HG02884 (cell line): ENCODE measurements at regions not wholly inside any gene's neighbourhood (a gene's known extent, or its start where the extent isn't known, plus 50 kb on each side); places are given as distances from the start of the nearest gene placed in this dataset.

Source experiments
- ATAC-seq: cut with Tn5 transposase; IDR thresholded peaks from one replicate; pipeline ENCODE4 v1.9.1; 2021; ENCODE audit warnings: mild to moderate bottlenecking, moderate library complexity; ENCODE audit not compliant: unreplicated experiment

DNA sequence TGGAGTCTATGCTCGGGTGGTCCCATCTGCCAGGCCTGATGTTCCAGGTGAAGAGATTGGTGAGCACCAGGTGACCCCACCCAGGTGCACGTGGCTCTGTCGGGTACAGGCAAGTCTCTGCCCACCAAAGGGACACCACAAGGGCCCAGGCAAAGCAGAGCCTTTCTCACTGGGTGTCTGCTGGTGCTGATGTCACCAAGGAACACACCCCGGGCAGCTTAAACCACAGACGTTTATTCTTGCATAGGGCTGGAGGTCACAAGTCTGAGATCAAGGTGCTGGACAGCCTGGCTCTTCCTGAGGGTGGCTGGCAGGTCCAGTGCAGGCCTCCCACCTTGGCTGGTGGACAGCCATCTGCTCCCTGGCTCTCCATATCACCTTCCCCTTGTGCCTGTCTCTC is 100.7 kb upstream of the CD93 start:
- no peak for ATAC-seq

GRCh38 chr20:23180451-23180921 is 94.4 kb upstream of the CD93 start:
- ATAC-seq: no peak

DNA sequence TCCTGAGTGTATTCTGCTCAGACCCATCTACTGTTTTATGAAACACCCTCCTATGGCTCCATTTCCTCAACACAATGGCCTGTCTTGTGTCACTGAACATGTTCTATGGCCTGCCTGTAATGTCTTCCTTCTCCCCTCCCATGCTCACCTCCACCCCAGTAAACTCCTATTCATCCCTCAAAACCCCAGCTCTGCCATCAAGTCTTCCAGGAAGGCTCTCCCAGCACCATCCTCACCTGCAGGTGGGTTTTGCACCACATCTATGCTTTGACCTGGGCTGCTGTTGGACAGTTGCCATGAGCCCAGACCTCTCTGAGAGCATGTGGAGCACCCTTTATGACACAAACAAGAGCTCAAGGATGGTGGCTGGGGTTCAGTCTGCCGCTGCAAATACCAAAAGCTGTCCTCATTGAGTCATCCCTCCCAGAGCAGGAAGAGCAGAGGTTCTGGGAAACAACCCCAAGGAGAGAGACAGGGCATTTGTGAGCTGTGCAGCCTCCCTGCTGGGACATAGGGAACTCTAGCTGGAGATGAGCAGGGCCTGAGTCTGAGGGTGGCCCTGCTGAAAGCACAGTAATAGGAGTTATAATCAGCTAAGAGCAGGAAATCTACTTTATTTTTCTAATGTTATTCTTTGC is 93.8 kb upstream of the CD93 start:
- ATAC-seq: no peak

- ATAC-seq: no peak
Measured at GRCh38 chr20:23178806-23179205, 92.7 kb upstream of the CD93 start.

GRCh38 chr20:23174821-23175220 is 88.7 kb upstream of the CD93 start:
- ATAC-seq: no peak

GRCh38 chr20:23167431-23167830 is 81.3 kb upstream of the CD93 start:
- ATAC-seq: no peak

- no peak for ATAC-seq
Measured at GRCh38 chr20:23166563-23166962, 80.4 kb upstream of the CD93 start.

GRCh38 chr20:23165964-23166363 is 79.8 kb upstream of the CD93 start:
- no peak for ATAC-seq

- no peak for ATAC-seq
Measured at GRCh38 chr20:23165307-23165750, 79.2 kb upstream of the CD93 start.

DNA sequence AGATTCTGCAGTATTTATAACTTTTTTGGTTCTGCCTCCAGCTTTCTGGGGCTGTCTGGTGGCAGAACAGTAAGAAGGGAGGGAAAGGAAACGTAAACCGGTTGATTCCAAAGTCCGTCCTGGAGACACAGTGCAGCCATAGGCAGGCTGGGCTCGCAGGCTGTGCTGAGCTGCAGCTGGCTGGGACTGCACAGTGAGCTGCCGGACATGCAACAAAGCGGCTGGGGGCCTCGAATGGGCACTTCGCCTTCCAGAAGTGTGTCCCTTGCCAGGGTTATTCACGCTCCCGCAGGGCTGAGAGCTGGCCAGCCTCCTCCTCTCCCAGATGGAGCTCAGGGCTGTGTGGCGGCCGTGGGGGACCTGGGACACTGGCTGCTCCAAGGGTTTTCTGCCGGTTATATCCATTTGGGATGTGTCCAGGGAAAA is 78.1 kb upstream of the CD93 start:
- ATAC-seq: no peak

- no peak for ATAC-seq
Measured at GRCh38 chr20:23163562-23163961, 77.4 kb upstream of the CD93 start.

- ATAC-seq: no peak
Measured at GRCh38 chr20:23162887-23163286, 76.8 kb upstream of the CD93 start.

DNA sequence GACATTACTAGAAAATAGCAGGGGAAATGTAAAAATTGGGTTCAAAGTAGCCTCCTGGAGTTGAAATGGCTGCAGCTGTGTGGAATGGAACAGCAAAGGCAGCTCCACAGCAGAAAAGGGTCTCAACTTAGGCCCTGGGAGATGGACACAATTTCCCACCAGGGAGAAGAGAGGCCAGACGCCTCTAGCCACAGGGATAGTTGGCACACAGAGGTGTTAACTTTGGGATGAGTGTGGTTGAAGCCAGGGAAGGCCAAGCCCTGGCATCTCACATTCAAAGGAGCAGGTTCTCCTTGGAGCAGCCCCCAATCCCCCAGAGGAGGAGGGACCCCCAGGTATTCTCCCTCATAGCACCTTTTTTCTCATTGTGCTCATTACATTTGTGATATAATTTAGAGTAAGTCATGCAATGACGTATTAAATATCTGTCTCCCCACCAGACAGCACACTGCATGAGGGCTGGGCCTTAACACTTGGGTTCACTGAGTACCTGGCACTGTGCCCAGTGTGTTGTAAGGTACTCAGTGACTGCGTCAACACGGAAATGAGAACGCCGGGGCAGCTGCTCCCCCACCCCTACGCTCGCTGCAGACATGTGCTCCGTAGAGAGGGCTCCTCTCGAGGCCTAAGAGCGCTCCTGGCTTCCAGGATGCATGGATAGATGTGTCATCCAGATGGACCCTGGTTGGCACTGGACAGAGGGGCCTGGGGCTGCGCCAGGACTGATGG is 76.0 kb upstream of the CD93 start:
- ATAC-seq: no peak

DNA sequence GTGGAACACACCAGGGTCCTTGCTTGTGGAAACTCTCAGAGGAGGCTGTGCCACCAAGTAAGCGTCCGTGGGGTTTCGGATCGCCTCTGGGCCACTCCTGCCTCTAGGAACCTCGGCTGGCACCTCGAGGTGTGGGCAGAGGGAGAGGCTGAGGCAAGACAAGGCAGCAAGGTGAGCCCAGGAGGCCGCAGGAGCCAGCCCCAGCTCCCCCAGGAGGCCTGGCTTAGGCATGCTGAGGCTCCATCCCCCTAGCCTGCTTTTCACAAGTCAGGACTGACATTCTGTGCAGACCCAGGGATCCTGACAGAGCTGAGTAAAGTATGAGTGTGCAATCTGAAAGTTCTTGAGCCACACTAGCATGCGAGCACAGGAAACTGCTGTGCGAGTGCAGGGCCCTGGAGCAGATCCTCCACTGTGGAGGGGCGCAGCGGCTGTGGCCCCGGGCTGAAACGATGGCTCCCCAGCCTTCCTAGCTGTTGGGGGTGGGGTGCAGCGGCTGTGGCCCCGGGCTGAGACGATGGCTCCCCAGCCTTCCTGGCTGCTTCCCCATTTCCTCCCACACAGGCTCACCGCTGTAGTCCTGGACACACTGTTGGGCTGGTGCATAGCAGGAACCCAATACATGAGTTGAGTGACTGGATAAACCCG is 75.2 kb upstream of the CD93 start:
- ATAC-seq: no peak

- no peak for ATAC-seq
Measured at GRCh38 chr20:23160536-23161243, 74.6 kb upstream of the CD93 start.

DNA sequence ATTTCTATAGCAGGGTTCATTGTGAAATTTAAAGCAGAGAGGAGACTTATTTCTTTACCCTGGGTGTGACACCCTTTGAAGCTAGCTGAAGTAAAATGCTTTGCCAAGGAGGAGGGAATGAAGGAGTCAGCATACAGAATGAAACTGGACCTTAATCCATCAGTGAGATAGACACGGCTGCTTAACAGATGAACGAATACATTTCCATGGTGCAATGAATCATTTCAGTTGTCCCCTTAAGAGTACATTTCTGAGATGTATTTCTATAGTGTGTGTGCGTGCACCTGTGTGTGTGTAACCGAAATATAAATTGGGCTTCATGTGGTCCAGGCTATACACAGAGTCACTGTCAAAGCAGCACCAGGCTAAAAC is 73.8 kb upstream of the CD93 start:
- ATAC-seq: no peak

GRCh38 chr20:23159256-23159946 is 73.3 kb upstream of the CD93 start:
- ATAC-seq: no peak

DNA sequence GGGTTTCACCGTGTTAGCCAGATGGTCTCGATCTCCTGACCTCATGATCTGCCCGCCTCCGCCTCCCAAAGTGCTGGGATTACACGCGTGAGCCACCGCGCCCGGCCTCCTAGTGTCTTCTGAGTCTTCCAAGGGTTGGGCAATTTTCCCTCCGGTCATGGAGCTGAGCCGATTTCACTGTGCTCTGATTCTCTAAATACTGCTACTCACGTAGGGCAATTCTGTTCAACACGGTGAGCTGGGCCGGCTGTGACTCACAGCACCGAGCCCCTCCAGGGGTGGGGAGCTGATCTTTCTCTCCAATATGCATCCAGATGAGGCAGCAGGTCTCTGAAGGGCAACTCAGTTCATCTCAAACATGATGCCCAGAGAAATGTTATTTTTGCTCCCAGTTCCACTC is 71.6 kb upstream of the CD93 start:
- no peak for ATAC-seq

GRCh38 chr20:23156842-23157423 is 70.8 kb upstream of the CD93 start:
- no peak for ATAC-seq

GRCh38 chr20:23156170-23156841 is 70.2 kb upstream of the CD93 start:
- ATAC-seq: no peak
